Common myeloid progenitor, CD34-positive (primary cell): ENCODE measurements at regions not wholly inside any gene's neighbourhood (a gene's known extent, or its start where the extent isn't known, plus 50 kb on each side); places are given as distances from the start of the nearest gene placed in this dataset.

Experiments used
- CTCF ChIA-PET: fragments of 350-600 bp; sonication (Branson Sonifier 250); formaldehyde crosslinking; loops from one replicate; lab custom pipeline; 2021; ENCODE audit warnings: antibody characterized with exemption; lab: Charles Lee
- POLR2A ChIA-PET: fragments of 350-600 bp; sonication (Branson Sonifier 250); formaldehyde crosslinking; loops from one replicate; lab custom pipeline; 2021; ENCODE audit warnings: antibody characterized with exemption; lab: Charles Lee
- DNase-seq, 3 donors: peaks; one replicate each; pipeline versions ENCODE4 v3.0.0 to v3.0.0-alpha.2; 2013
- H3K27ac ChIP-seq, 2 experiments: 1 replicate in 1 of 2; 2 replicates in 1 of 2; pipeline ENCODE4 v1.7.0; 2013; ENCODE audit warnings: inconsistent platforms in 2 of 2, low read length in 2 of 2, mild to moderate bottlenecking in 2 of 2, low read depth in 1 of 2, moderate library complexity in 1 of 2; ENCODE audit not compliant: severe bottlenecking in 2 of 2, insufficient read depth in 1 of 2, poor library complexity in 1 of 2
- H3K27me3 ChIP-seq, 5 experiments: replicated peaks in 2 of 5; 1 replicate in 3 of 5; 2 replicates in 2 of 5; pipeline versions ENCODE4 v1.6.1 to v1.7.0; 2013; ENCODE audit warnings: low read length in 4 of 5, mild to moderate bottlenecking in 2 of 5, moderate library complexity in 2 of 5, inconsistent platforms in 1 of 5; ENCODE audit not compliant: insufficient read depth in 5 of 5, control insufficient read depth in 4 of 5
- H3K36me3 ChIP-seq, 4 experiments: 1 replicate in 2 of 4; 2 replicates in 2 of 4; pipeline versions ENCODE4 v1.6.1 to v1.7.0; 2013; ENCODE audit warnings: low read length in 3 of 4, control low read depth in 1 of 4, mild to moderate bottlenecking in 1 of 4; ENCODE audit not compliant: control insufficient read depth in 4 of 4, insufficient read depth in 4 of 4
- H3K4me1 ChIP-seq, 4 experiments: 1 replicate in 3 of 4; 2 replicates in 1 of 4; pipeline versions ENCODE4 v1.6.1 to v1.7.1; 2013; ENCODE audit warnings: low read length in 3 of 4, mild to moderate bottlenecking in 3 of 4, control low read depth in 1 of 4, inconsistent platforms in 1 of 4, moderate library complexity in 1 of 4; ENCODE audit not compliant: control insufficient read depth in 4 of 4, insufficient read depth in 4 of 4; ENCODE audit errors: control extremely low read depth in 1 of 4
- H3K4me3 ChIP-seq, 7 experiments: 1 replicate in 4 of 7; 2 replicates in 3 of 7; pipeline versions ENCODE4 v1.5.1 to v1.7.0; 2013; ENCODE audit warnings: mild to moderate bottlenecking in 7 of 7, low read length in 6 of 7, moderate library complexity in 6 of 7, inconsistent platforms in 2 of 7, low read depth in 2 of 7, control low read depth in 1 of 7; ENCODE audit not compliant: insufficient read depth in 4 of 7, control insufficient read depth in 1 of 7; ENCODE audit errors: extremely low read depth in 1 of 7
- H3K9me3 ChIP-seq, 5 experiments: 1 replicate in 4 of 5; 2 replicates in 1 of 5; pipeline versions ENCODE4 v1.6.1 to v1.7.1; 2013; ENCODE audit warnings: low read length in 4 of 5, mild to moderate bottlenecking in 2 of 5, inconsistent platforms in 1 of 5, low read depth in 1 of 5, moderate library complexity in 1 of 5; ENCODE audit not compliant: control insufficient read depth in 4 of 5, insufficient read depth in 2 of 5; ENCODE audit errors: control extremely low read depth in 1 of 5
- WGBS: methylation state at CpG from one replicate; pipeline ENCODE4 v1.1.5; 2013; ENCODE audit not compliant: insufficient coverage; 5-methylcytosine and 5-hydroxymethylcytosine counted together

- DNase-seq: no peak
- Histone ChIP-seq H3K27ac (no peak overlapping the region), H3K4me3 (no peak overlapping the region), H3K36me3 (no peaks in the 10 kb centered on the region), H3K4me1 (peaks cover 0 to 24% (median 17%) of the 10 kb centered on the region in 4 experiments), H3K9me3 (no peaks in the 10 kb centered on the region), H3K27me3 (peaks cover 0 to 9% (median 0%) of the 10 kb centered on the region in 5 experiments)
- WGBS: 90% methylated on average over 36 of the region's 36 CpGs
- POLR2A ChIA-PET: interaction anchor here (0.7 kb wide), 1 partner anchor 13 kb away, joined by 5 read pairs; no protein-coding TSS in a partner anchor
- CTCF ChIA-PET: interaction anchor here (1.9 kb wide), 1 partner anchor 9 kb away, joined by 7 read pairs; no protein-coding TSS in a partner anchor
These were observed 50.4 kb upstream of the CIBAR2 start for GRCh38 chr16:85162478-85163277.

- ChIA-PET POLR2A (no interaction called here), CTCF (interaction anchor here (1.9 kb wide), 1 partner anchor 9 kb away, joined by 7 read pairs; no protein-coding TSS in a partner anchor)
- Histone ChIP-seq H3K9me3 (no peaks in the 10 kb centered on the region), H3K27ac (no peak overlapping the region), H3K4me3 (no peak overlapping the region), H3K27me3 (peaks cover 0 to 18% (median 4%) of the 10 kb centered on the region in 5 experiments), H3K36me3 (no peaks in the 10 kb centered on the region), H3K4me1 (peaks cover 0 to 16% (median 10%) of the 10 kb centered on the region in 4 experiments)
- DNase-seq: no peak
- WGBS: 91% methylated on average over 21 of the region's 22 CpGs
These were observed 51.2 kb upstream of the CIBAR2 start for GRCh38 chr16:85163278-85164112.

DNA sequence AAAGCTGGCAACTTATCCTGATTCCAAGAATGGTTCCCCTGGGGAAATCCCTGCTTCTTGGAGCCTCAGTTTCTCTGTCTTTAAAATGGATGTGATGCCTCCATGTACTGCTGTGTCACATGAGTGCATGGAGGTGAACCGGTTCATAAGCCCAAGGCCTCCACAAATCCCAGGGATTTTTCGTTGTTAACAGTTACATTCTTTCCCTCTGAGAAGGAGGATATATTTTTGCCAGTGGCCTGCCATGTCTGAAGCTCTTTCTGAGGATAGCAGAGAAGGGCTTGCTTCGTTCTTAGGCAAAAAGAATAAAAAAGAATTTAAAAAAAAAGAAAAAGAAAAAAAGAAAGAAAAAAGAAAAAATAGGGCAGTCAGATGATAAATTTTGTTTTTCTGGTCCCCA, 52.2 kb upstream of the CIBAR2 start:
- Histone ChIP-seq H3K4me3 (no peak overlapping the region), H3K27me3 (peaks cover 0 to 21% (median 6%) of the 10 kb centered on the region in 5 experiments), H3K9me3 (no peaks in the 10 kb centered on the region), H3K27ac (no peak overlapping the region), H3K4me1 (peaks cover 0 to 10% (median 5%) of the 10 kb centered on the region in 4 experiments), H3K36me3 (no peaks in the 10 kb centered on the region)
- DNase-seq: no peak
- no CpG with 5 or more reads among the region's 3 CpGs for WGBS
- ChIA-PET CTCF (no interaction called here), POLR2A (interaction anchor here (0.6 kb wide), 1 partner anchor 11 kb away, joined by 4 read pairs; no protein-coding TSS in a partner anchor)

DNA sequence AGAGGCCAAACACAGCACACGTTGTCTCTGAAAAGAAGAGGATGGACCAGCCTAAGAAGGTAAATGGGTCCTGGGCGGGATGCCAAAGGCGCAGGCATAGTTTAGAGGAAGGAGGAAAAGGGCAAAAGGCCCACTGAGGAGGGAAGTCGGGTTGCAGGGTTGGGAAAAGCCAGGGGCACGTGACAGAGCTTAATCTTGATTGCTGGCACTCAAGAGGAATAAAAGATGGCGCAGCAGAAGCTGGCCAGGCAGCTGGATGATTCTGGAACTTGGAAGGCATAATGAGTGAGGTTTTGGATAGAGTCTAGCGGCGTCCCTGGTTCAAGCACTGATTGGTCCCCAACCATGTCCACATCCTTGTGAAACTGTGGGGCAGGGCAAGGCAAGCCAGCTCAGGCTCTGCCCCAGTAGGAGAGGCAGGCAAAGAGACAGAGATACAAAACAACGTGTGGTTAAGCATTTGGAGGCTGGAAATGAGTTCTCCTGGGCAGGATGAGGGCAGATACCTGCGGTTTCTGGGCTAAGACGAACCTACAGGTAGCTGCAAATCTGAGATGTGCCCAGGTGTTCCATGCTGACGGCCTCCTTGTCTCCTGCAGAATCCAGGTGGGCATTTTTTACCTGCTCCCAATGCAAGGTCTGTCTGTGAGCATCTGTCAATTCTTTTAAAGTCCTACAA, 52.7 kb upstream of the CIBAR2 start:
- no peak for DNase-seq
- ChIA-PET POLR2A (interaction anchor here (0.6 kb wide), 1 partner anchor 11 kb away, joined by 4 read pairs; no protein-coding TSS in a partner anchor), CTCF (no interaction called here)
- peaks cover 0 to 14% (median 9%) of the 10 kb centered on the region in 4 experiments for H3K4me1 ChIP-seq
- H3K4me3 ChIP-seq: no peak overlapping the region
- H3K36me3 ChIP-seq: no peaks in the 10 kb centered on the region
- WGBS: 96% methylated on average over 10 of the region's 12 CpGs
- H3K27ac ChIP-seq: no peak overlapping the region
- H3K9me3 ChIP-seq: no peaks in the 10 kb centered on the region
- peaks cover 0 to 27% (median 10%) of the 10 kb centered on the region in 5 experiments for H3K27me3 ChIP-seq

DNA sequence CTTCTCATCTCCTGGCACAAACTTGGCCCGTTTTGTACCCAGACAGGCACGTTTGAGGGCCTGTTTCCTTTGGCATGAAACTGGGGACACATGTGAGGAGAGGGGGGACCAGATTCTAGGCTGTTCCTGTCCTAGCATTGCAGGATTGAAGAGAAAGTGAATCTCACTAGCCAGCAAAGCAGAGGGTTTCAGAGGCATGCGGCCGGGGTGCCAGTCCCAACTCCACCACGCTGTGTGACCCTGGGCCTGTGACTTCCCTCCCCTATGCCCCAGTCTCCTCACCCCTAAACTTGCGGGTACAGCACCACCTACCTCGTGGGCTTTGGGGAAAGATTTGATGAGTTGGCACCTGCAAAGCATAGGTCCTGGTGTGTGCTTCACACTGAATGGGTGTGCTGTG, 53.5 kb upstream of the CIBAR2 start:
- H3K4me1 ChIP-seq: peaks cover 0 to 14% (median 9%) of the 10 kb centered on the region in 4 experiments
- ChIA-PET POLR2A (no interaction called here), CTCF (no interaction called here)
- 65% methylated on average over 3 of the region's 7 CpGs for WGBS
- no peak overlapping the region for H3K4me3 ChIP-seq
- no peak for DNase-seq
- no peaks in the 10 kb centered on the region for H3K9me3 ChIP-seq
- no peaks in the 10 kb centered on the region for H3K36me3 ChIP-seq
- H3K27me3 ChIP-seq: peaks cover 0 to 35% (median 14%) of the 10 kb centered on the region in 5 experiments
- no peak overlapping the region for H3K27ac ChIP-seq

GRCh38 chr16:85166281-85166680, 54.0 kb upstream of the CIBAR2 start:
- 99% methylated on average over 6 of the region's 7 CpGs for WGBS
- H3K27me3 ChIP-seq: peaks cover 0 to 40% (median 14%) of the 10 kb centered on the region in 5 experiments
- H3K36me3 ChIP-seq: no peaks in the 10 kb centered on the region
- ChIA-PET CTCF (no interaction called here), POLR2A (interaction anchor here (2.0 kb wide), 1 partner anchor 8 kb away, joined by 4 read pairs; no protein-coding TSS in a partner anchor)
- no peak for DNase-seq
- H3K4me3 ChIP-seq: no peak overlapping the region
- no peak overlapping the region for H3K27ac ChIP-seq
- no peaks in the 10 kb centered on the region for H3K9me3 ChIP-seq
- peaks cover 0 to 18% (median 12%) of the 10 kb centered on the region in 4 experiments for H3K4me1 ChIP-seq
